Neural cell (in vitro differentiated cells): ENCODE measurements at regions not wholly inside any gene's neighbourhood (a gene's known extent, or its start where the extent isn't known, plus 50 kb on each side); places are given as distances from the start of the nearest gene placed in this dataset.

Experiments
- H2AFZ ChIP-seq: fragments of 200-600, 300-800 bp; sonication (generic), shearing (Covaris generic); 2 replicates; pipeline ENCODE4 v1.6.0; 2014; ENCODE audit warnings: low read depth, mild to moderate bottlenecking, antibody characterized with exemption, low read length, moderate library complexity
- H3F3A ChIP-seq: fragments of 200-600 bp; shearing (Covaris generic); 2 replicates; pipeline ENCODE4 v1.6.1; 2016; ENCODE audit warnings: mild to moderate bottlenecking, moderate library complexity, mixed read lengths, antibody characterized with exemption, low read length; ENCODE audit not compliant: insufficient read depth, poor library complexity, severe bottlenecking
- H3K27ac ChIP-seq: fragments of 200-600, 300-800 bp; sonication (generic), shearing (Covaris generic); 2 replicates; pipeline ENCODE4 v1.5.1; 2014; ENCODE audit warnings: mild to moderate bottlenecking, low read length, moderate library complexity
- H3K27me3 ChIP-seq: fragments of 300-800, 200-600 bp; sonication (generic), shearing (Covaris generic); 2 replicates; pipeline ENCODE4 v1.6.0; 2014; ENCODE audit warnings: mild to moderate bottlenecking, low read depth, low read length, moderate library complexity; ENCODE audit not compliant: insufficient read depth
- H3K36me3 ChIP-seq: fragments of 300-800, 200-600 bp; sonication (generic), shearing (Covaris generic); 2 replicates; pipeline ENCODE4 v1.5.1; 2014; ENCODE audit warnings: mild to moderate bottlenecking, antibody characterized with exemption, low read length, moderate library complexity; ENCODE audit not compliant: insufficient read depth
- H3K4me2 ChIP-seq: fragments of 300-800, 200-600 bp; sonication (generic), shearing (Covaris generic); 2 replicates; pipeline ENCODE4 v1.6.0; 2014; ENCODE audit warnings: mild to moderate bottlenecking, low read length
- H3K4me3 ChIP-seq: fragments of 300-800, 200-600 bp; sonication (generic), shearing (Covaris generic); 2 replicates; pipeline ENCODE4 v1.5.1; 2014; ENCODE audit warnings: mild to moderate bottlenecking, low read length, moderate library complexity
- H3K79me2 ChIP-seq: fragments of 200-600 bp; shearing (Covaris generic); replicated peaks from 2 replicates; pipeline ENCODE4 v1.6.0; 2014; ENCODE audit warnings: mild to moderate bottlenecking, low read length, moderate library complexity; ENCODE audit not compliant: insufficient read depth
- H3K9ac ChIP-seq: fragments of 300-800, 200-600 bp; sonication (generic), shearing (Covaris generic); 2 replicates; pipeline ENCODE4 v1.6.1; 2016; ENCODE audit warnings: mild to moderate bottlenecking, low read length, mixed read lengths
- H3K9me2 ChIP-seq: fragments of 200-600 bp; shearing (Covaris generic); 2 replicates; pipeline ENCODE4 v1.6.1; 2016; ENCODE audit warnings: mild to moderate bottlenecking, low read length, mixed read lengths; ENCODE audit not compliant: insufficient read depth
- H3K9me3 ChIP-seq: fragments of 200-600, 300-800 bp; sonication (generic), shearing (Covaris generic); 2 replicates; pipeline ENCODE4 v1.6.1; 2016; ENCODE audit warnings: mild to moderate bottlenecking, mixed run types, low read length, moderate library complexity, mixed read lengths
- H4K20me1 ChIP-seq: fragments of 200-600 bp; shearing (Covaris generic); 2 replicates; pipeline ENCODE4 v1.6.1; 2016; ENCODE audit warnings: mild to moderate bottlenecking, mixed run types; ENCODE audit not compliant: insufficient read depth
- EP300 ChIP-seq: fragments of 450-650 bp; conservative IDR thresholded peaks from 2 replicates; pipeline ENCODE4 v1.6.1; 2014; ENCODE audit warnings: antibody characterized with exemption, mild to moderate bottlenecking, moderate library complexity; ENCODE audit not compliant: poor library complexity, severe bottlenecking
- EZH2 ChIP-seq: fragments of 200-600, 300-800 bp; shearing (Covaris generic), sonication (generic); IDR thresholded peaks from 2 replicates; pipeline ENCODE4 v1.6.1; 2014; ENCODE audit warnings: antibody characterized with exemption, low read length, borderline replicate concordance, mild to moderate bottlenecking; ENCODE audit not compliant: insufficient read depth, poor library complexity, severe bottlenecking
- MXI1 ChIP-seq: fragments of 450-650 bp; conservative IDR thresholded peaks from 2 replicates; pipeline ENCODE4 v1.6.1; 2014; ENCODE audit warnings: antibody characterized with exemption, mild to moderate bottlenecking; ENCODE audit not compliant: poor library complexity, severe bottlenecking
- POLR2AphosphoS5 ChIP-seq: IDR thresholded peaks from 2 replicates; pipeline ENCODE4 v1.6.1; 2012
- RAD21 ChIP-seq: fragments of 450-650 bp; conservative IDR thresholded peaks from 2 replicates; pipeline ENCODE4 v1.6.1; 2014; ENCODE audit warnings: antibody characterized with exemption, mild to moderate bottlenecking, moderate library complexity
- SMC3 ChIP-seq: fragments of 450-650 bp; conservative IDR thresholded peaks from 2 replicates; pipeline ENCODE4 v1.6.1; 2014; ENCODE audit warnings: antibody characterized with exemption, mild to moderate bottlenecking, moderate library complexity; ENCODE audit not compliant: poor library complexity
- TAF1 ChIP-seq: IDR thresholded peaks from 2 replicates; pipeline ENCODE4 v1.6.1; 2012; ENCODE audit warnings: low read depth
- TF ChIP-seq, protein P1 (sequence below): IDR thresholded peaks from 2 replicates; pipeline ENCODE4 v1.6.1; 2012; ENCODE audit warnings: borderline replicate concordance
- TF ChIP-seq, protein P2 (sequence below): fragments of 450-650 bp; IDR thresholded peaks from 2 replicates; pipeline ENCODE4 v1.5.1; 2014; ENCODE audit warnings: antibody characterized with exemption, mild to moderate bottlenecking, moderate library complexity; ENCODE audit not compliant: poor library complexity, severe bottlenecking

DNA sequence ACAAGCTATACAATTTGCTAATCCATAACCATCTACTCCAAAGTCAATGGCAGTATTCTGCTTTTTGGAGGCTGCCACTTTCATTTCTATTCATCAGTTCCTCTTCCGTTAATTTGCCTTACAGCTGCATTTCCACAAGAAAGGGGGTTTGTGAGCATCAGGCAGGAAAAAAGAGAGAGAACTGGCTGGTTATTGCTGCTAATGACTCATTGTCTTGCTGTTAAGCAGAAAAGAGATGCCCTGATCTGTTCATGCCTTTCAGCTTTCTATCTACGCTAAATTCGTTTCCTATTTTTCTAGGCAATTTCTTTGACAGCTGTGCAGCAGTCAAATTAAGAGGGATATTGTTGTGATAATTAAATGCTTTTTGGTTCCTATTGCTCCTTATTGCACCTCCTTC is 65.9 kb upstream of the GNAQ start:
- H3K9me3 ChIP-seq, result no peaks in the 10 kb centered on the region
- H3K36me3 ChIP-seq, result no peaks in the 10 kb centered on the region
- H3K4me2 ChIP-seq, result peak overlapping the region; percentile 38
- H4K20me1 ChIP-seq, result no peaks in the 10 kb centered on the region
- H3K27me3 ChIP-seq, result no peaks in the 10 kb centered on the region
- H3K4me3 ChIP-seq, result peak overlapping the region; percentile 34
- no peaks in the 10 kb centered on the region for H3F3A ChIP-seq
- peak overlapping the region; percentile 26 for H3K9ac ChIP-seq
- TF ChIP-seq EP300 (no peak), SMC3 (no peak), MXI1 (no peak), POLR2AphosphoS5 (no peak)
- TF ChIP-seq, protein P1, sequence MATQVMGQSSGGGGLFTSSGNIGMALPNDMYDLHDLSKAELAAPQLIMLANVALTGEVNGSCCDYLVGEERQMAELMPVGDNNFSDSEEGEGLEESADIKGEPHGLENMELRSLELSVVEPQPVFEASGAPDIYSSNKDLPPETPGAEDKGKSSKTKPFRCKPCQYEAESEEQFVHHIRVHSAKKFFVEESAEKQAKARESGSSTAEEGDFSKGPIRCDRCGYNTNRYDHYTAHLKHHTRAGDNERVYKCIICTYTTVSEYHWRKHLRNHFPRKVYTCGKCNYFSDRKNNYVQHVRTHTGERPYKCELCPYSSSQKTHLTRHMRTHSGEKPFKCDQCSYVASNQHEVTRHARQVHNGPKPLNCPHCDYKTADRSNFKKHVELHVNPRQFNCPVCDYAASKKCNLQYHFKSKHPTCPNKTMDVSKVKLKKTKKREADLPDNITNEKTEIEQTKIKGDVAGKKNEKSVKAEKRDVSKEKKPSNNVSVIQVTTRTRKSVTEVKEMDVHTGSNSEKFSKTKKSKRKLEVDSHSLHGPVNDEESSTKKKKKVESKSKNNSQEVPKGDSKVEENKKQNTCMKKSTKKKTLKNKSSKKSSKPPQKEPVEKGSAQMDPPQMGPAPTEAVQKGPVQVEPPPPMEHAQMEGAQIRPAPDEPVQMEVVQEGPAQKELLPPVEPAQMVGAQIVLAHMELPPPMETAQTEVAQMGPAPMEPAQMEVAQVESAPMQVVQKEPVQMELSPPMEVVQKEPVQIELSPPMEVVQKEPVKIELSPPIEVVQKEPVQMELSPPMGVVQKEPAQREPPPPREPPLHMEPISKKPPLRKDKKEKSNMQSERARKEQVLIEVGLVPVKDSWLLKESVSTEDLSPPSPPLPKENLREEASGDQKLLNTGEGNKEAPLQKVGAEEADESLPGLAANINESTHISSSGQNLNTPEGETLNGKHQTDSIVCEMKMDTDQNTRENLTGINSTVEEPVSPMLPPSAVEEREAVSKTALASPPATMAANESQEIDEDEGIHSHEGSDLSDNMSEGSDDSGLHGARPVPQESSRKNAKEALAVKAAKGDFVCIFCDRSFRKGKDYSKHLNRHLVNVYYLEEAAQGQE, result no peak
- no peaks in the 10 kb centered on the region for H3K79me2 ChIP-seq
- H3K27ac ChIP-seq, result no peak overlapping the region
- H3K9me2 ChIP-seq, result no peaks in the 10 kb centered on the region
- H2AFZ ChIP-seq, result peak overlapping the region; percentile 24

DNA sequence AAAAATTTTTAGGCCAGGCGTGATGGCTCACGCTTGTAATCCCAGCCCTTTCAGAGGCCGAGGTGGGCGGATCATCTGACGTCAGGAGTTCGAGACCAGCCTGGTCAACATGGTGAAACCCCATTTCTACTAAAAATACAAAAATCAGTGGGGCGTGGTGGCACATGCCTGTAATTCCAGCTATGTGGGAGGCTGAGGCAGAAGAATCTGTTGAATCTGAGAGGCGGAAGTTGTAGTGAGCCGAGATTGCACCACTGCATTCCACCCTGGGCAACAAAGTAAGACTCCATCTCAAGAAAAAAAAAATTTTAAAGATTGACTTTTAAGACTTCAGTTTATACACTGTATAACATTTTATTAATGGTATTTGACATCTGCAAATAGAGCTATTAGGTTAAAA is 60.1 kb upstream of the GNAQ start:
- Histone ChIP-seq H3K9me3 (no peaks in the 10 kb centered on the region), H2AFZ (no peak overlapping the region), H3K79me2 (no peaks in the 10 kb centered on the region), H4K20me1 (no peaks in the 10 kb centered on the region), H3K27me3 (no peaks in the 10 kb centered on the region), H3K36me3 (no peaks in the 10 kb centered on the region), H3K9me2 (no peaks in the 10 kb centered on the region), H3K4me2 (no peak overlapping the region), H3K9ac (no peak overlapping the region), H3F3A (no peaks in the 10 kb centered on the region), H3K4me3 (no peak overlapping the region), H3K27ac (no peak overlapping the region)
- TF ChIP-seq EZH2 (no peak), RAD21 (no peak), TAF1 (no peak), POLR2AphosphoS5 (no peak), MXI1 (no peak), SMC3 (no peak), EP300 (no peak)
- TF ChIP-seq, protein P2, sequence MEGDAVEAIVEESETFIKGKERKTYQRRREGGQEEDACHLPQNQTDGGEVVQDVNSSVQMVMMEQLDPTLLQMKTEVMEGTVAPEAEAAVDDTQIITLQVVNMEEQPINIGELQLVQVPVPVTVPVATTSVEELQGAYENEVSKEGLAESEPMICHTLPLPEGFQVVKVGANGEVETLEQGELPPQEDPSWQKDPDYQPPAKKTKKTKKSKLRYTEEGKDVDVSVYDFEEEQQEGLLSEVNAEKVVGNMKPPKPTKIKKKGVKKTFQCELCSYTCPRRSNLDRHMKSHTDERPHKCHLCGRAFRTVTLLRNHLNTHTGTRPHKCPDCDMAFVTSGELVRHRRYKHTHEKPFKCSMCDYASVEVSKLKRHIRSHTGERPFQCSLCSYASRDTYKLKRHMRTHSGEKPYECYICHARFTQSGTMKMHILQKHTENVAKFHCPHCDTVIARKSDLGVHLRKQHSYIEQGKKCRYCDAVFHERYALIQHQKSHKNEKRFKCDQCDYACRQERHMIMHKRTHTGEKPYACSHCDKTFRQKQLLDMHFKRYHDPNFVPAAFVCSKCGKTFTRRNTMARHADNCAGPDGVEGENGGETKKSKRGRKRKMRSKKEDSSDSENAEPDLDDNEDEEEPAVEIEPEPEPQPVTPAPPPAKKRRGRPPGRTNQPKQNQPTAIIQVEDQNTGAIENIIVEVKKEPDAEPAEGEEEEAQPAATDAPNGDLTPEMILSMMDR, result no peak
- TF ChIP-seq, protein P1, result no peak
